WERI-Rb-1 (cell line): ENCODE measurements at regions not wholly inside any gene's neighbourhood (a gene's known extent, or its start where the extent isn't known, plus 50 kb on each side); places are given as distances from the start of the nearest gene placed in this dataset.

Source experiments
- DNase-seq: peaks from one replicate; pipeline ENCODE4 v3.0.0-alpha.2; 2020
- H3K27ac ChIP-seq: fragments of 250-450 bp; sonication (Bioruptor Pico); 2 replicates; pipeline ENCODE4 v1.5.1; 2020; ENCODE audit warnings: mild to moderate bottlenecking, moderate library complexity
- H3K27me3 ChIP-seq: fragments of 250-450 bp; sonication (Bioruptor Pico); 2 replicates; pipeline ENCODE4 v1.5.1; 2021; ENCODE audit warnings: mild to moderate bottlenecking, low read depth, moderate library complexity; ENCODE audit not compliant: insufficient read depth, severe bottlenecking
- H3K36me3 ChIP-seq: fragments of 250-450 bp; sonication (Bioruptor Pico); 2 replicates; pipeline ENCODE4 v1.5.1; 2020; ENCODE audit warnings: mild to moderate bottlenecking, moderate library complexity
- H3K4me3 ChIP-seq: 2 replicates; pipeline ENCODE4 v1.5.1; 2011; ENCODE audit warnings: low read depth, mild to moderate bottlenecking, control low read depth, low read length
- H3K9me3 ChIP-seq: fragments of 250-450 bp; sonication (Bioruptor Pico); 2 replicates; pipeline ENCODE4 v1.5.1; 2021; ENCODE audit warnings: mild to moderate bottlenecking, moderate library complexity; ENCODE audit not compliant: severe bottlenecking
- TF ChIP-seq, protein P1 (sequence below): IDR thresholded peaks from 2 replicates; pipeline ENCODE4 v1.5.1; 2011; ENCODE audit warnings: low read depth, mild to moderate bottlenecking, control low read depth, inconsistent platforms, low read length

DNA sequence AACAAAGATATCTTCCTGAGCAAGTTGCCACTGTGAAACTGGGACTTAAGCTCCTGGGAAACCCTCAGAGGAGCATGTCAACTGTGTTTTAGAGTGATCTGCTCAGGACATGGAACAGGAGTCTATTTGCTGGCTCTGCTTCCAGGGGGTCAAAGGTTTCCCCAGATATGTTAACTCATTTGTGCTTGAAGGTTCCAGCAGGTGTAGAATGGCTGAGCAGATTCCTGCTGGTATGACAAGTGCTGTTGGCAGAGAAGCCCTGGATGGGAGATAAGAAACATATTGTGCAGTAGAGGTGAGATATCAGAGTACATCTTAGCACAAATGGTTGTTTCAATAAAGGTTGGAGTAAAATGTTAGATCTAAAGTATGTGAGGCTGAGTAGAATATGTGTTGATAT is 282.7 kb upstream of the DACH1 start:
- TF ChIP-seq, protein P1, sequence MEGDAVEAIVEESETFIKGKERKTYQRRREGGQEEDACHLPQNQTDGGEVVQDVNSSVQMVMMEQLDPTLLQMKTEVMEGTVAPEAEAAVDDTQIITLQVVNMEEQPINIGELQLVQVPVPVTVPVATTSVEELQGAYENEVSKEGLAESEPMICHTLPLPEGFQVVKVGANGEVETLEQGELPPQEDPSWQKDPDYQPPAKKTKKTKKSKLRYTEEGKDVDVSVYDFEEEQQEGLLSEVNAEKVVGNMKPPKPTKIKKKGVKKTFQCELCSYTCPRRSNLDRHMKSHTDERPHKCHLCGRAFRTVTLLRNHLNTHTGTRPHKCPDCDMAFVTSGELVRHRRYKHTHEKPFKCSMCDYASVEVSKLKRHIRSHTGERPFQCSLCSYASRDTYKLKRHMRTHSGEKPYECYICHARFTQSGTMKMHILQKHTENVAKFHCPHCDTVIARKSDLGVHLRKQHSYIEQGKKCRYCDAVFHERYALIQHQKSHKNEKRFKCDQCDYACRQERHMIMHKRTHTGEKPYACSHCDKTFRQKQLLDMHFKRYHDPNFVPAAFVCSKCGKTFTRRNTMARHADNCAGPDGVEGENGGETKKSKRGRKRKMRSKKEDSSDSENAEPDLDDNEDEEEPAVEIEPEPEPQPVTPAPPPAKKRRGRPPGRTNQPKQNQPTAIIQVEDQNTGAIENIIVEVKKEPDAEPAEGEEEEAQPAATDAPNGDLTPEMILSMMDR: no peak
- no peaks in the 10 kb centered on the region for H3K36me3 ChIP-seq
- DNase-seq: no peak

DNA sequence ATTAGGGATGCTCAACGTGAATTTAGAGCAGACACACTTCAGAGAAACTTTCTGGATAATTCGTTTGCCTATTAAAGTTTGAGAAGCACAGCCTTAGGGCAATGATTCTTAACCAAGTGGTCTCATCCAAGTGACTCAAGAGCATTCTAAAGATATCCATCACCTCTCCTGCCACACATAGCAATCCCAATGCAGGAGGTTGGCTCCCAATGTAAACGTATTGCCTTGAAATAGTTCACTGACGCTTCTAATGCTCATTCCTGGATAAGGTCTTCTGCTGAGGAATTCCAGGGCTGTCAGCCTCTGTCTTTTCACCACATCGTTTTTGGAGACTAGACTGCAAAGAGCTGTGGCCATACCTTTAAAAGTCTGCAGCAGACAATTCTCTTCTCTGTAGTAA is 279.8 kb upstream of the DACH1 start:
- no peaks in the 10 kb centered on the region for H3K9me3 ChIP-seq
- no peaks in the 10 kb centered on the region for H3K36me3 ChIP-seq
- no peak overlapping the region for H3K4me3 ChIP-seq
- TF ChIP-seq, protein P1: no peak
- no peak overlapping the region for H3K27ac ChIP-seq
- H3K27me3 ChIP-seq: no peaks in the 10 kb centered on the region
- DNase-seq: no peak

More for the DNA sequence above, 282.7 kb upstream of the DACH1 start:
- no peak overlapping the region for H3K4me3 ChIP-seq
- H3K27ac ChIP-seq: no peak overlapping the region
- H3K27me3 ChIP-seq: no peaks in the 10 kb centered on the region
- no peaks in the 10 kb centered on the region for H3K9me3 ChIP-seq

DNA sequence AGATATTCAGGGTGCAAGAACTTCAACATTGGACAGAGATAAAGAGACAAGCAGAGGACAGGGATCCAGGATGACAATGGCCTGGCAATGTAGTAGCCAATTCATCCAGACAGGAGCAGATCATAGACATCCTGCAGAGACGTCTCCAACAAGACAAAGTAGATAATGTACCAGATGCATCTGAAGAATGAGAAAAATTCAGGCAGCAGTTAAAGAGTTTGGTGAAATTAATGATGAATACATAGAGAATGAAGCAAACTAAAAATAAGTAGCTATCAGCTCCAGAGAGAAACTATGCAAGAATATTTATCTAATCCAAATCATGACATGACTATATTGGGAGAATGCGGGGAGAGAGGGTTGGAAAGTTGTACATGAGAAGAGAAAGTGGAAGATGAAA is 278.4 kb upstream of the DACH1 start:
- no peak overlapping the region for H3K27ac ChIP-seq
- TF ChIP-seq, protein P1: no peak
- no peak for DNase-seq
- H3K4me3 ChIP-seq: no peak overlapping the region
- no peaks in the 10 kb centered on the region for H3K27me3 ChIP-seq
- H3K9me3 ChIP-seq: no peaks in the 10 kb centered on the region
- no peaks in the 10 kb centered on the region for H3K36me3 ChIP-seq

DNA sequence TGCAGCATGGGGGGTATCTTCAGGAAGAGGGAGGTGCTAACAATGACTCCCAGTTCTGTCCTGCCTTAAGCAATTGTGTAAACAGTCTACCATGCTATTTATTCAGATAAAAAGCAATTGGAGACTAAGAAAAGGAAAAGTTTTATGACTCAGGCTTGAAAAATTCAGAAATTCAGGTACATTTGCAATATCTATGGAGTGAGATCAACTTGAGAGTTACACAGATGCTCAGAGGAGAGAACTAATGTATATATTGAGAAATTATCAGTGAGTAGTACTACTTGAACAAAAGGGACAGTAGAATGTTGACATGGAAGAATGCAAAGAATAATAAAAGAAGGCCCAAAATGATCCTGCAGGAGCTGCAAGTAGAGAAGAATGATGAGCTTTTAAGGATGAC is 277.6 kb upstream of the DACH1 start:
- Histone ChIP-seq H3K4me3 (no peak overlapping the region), H3K36me3 (no peaks in the 10 kb centered on the region), H3K27me3 (no peaks in the 10 kb centered on the region), H3K27ac (no peak overlapping the region), H3K9me3 (no peaks in the 10 kb centered on the region)
- TF ChIP-seq, protein P1: no peak
- no peak for DNase-seq

DNA sequence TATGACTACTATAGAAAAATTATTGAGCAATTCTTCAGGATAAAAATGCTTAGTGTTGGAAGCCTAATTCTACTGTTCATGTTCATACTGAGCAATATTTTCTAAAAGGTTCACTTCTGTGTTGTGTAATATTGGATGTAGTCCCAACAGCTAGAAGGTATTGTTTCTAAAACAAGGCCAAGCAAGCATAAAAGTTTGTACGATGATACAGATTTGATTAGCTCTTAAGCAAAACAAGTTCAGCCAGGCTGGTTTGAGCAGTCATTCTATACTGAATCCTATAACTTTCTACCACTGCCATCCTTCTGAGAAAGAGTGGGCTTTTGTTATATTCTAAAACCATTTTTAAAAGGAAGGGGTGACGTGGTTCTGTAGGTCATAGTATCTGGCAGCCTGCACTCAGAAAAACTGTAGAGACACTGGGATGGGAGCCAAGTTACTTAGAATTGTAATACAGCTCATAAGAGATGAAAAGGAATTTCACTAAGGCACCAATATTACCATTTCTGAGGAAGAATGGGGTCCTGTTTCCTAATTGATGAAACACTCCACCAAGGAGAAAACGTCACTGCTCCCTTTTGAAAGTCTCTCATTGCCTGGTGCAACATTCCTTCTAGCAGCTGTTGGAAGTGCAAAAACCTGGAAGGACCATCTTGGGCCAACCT is 275.0 kb upstream of the DACH1 start:
- TF ChIP-seq, protein P1: no peak
- DNase-seq: no peak
- Histone ChIP-seq H3K27me3 (no peaks in the 10 kb centered on the region), H3K27ac (no peak overlapping the region), H3K9me3 (no peaks in the 10 kb centered on the region), H3K36me3 (no peaks in the 10 kb centered on the region), H3K4me3 (no peak overlapping the region)

DNA sequence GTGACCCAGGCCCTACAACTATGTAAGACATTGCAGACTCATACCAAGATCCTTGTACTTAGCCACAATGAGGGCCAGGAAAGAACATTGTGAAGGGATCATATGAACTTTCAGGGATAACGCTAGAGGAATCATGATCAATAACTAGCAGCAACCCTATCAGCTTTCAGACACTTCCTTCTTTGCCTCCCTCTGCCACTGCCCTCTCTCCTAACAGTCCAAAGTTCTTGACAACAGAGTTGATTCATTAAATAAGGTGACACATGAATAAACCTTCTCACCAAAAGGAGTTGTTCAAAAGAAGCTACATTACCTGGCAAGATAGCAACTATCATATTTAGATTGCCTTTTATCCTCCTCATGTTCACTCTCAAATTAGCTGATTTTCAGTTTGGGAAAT is 272.2 kb upstream of the DACH1 start:
- no peaks in the 10 kb centered on the region for H3K27me3 ChIP-seq
- no peak overlapping the region for H3K27ac ChIP-seq
- H3K4me3 ChIP-seq: no peak overlapping the region
- H3K36me3 ChIP-seq: no peaks in the 10 kb centered on the region
- DNase-seq: no peak
- no peaks in the 10 kb centered on the region for H3K9me3 ChIP-seq
- TF ChIP-seq, protein P1: no peak
